ENCODE measurements at regions not wholly inside any gene's neighbourhood (a gene's known extent, or its start where the extent isn't known, plus 50 kb on each side); places are given as distances from the start of the nearest gene placed in this dataset.

DNA sequence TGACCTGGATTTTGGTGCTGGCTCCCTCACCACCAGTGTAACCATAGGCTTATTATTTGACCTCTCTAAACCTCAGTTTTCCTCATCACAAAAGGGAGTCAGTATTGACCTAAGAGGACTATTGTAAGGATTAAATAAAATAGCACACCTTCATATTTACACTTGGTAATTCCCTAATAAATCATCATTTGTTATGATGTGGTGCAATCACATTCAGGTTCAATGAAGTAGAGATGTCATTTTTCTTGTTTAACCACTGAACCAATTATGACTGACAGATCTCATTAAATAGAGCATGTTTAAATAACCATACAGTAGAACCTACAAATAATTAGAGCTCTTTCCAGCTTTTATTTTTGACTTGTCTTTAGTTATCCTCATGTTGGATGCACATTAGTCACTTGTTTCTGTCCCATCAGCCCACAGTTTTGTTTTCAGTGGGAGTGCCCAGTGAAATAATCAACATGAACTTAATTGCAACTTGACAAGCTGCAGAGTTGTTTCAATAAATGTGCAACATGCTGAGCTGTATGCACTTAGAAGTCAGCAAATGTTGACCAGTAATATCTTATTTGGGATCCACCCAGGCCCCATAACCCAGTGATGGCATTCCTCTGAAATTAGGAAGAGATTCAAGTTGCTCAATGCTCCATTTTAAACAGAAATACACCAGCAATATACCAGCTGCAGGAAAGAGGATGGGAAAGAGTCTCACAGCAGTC is 451.7 kb upstream of the MARCKS start:
- Histone ChIP-seq H3K4me2 (ENCODE audit: low read length) (no peak overlapping the region), H3K9ac (ENCODE audit: low read length) (no peak overlapping the region), H3K79me2 (ENCODE audit: insufficient read depth, low read length) (no peaks in the 10 kb centered on the region), H3K27me3 (ENCODE audit: insufficient read depth, low read length) (no peaks in the 10 kb centered on the region), H3K4me1 (ENCODE audit: insufficient read depth, low read length) (no peaks in the 10 kb centered on the region), H3K4me3 (ENCODE audit: insufficient read depth, low read depth, low read length) (no peak overlapping the region), H3K27ac (ENCODE audit: low read depth, low read length) (no peak overlapping the region), H3K9me3 (ENCODE audit: insufficient read depth, low read depth, low read length) (no peaks in the 10 kb centered on the region), H4K20me1 (ENCODE audit: insufficient read depth, low read length) (no peaks in the 10 kb centered on the region), H2AFZ (ENCODE audit: low read depth, low read length) (no peak overlapping the region), H3K36me3 (ENCODE audit: insufficient read depth, low read length) (no peaks in the 10 kb centered on the region)
- Mint-ChIP-seq H3K4me1 (ENCODE audit: low read depth, unreplicated experiment) (peaks cover 3% of the 10 kb centered on the region), H3K27ac (ENCODE audit: unreplicated experiment) (no peak overlapping the region), H3K27me3 (ENCODE audit: low read depth, unreplicated experiment) (no peaks in the 10 kb centered on the region), H3K9me3 (ENCODE audit: unreplicated experiment) (no peaks in the 10 kb centered on the region), H3K4me3 (ENCODE audit: unreplicated experiment) (no peak overlapping the region), H3K36me3 (ENCODE audit: low read depth, unreplicated experiment) (no peaks in the 10 kb centered on the region)
- DNase-seq (ENCODE audit: low read depth) = no peak
- TF ChIP-seq EZH2 (IDR thresholded peaks at IDR 0.05; ENCODE audit: insufficient read depth, low read length) = no peak
- TF ChIP-seq, protein P1, sequence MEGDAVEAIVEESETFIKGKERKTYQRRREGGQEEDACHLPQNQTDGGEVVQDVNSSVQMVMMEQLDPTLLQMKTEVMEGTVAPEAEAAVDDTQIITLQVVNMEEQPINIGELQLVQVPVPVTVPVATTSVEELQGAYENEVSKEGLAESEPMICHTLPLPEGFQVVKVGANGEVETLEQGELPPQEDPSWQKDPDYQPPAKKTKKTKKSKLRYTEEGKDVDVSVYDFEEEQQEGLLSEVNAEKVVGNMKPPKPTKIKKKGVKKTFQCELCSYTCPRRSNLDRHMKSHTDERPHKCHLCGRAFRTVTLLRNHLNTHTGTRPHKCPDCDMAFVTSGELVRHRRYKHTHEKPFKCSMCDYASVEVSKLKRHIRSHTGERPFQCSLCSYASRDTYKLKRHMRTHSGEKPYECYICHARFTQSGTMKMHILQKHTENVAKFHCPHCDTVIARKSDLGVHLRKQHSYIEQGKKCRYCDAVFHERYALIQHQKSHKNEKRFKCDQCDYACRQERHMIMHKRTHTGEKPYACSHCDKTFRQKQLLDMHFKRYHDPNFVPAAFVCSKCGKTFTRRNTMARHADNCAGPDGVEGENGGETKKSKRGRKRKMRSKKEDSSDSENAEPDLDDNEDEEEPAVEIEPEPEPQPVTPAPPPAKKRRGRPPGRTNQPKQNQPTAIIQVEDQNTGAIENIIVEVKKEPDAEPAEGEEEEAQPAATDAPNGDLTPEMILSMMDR (IDR thresholded peaks at IDR 0.05; ENCODE audit: insufficient read depth, low read depth, low read length) = no peak
- FAIRE-seq = peak; percentile 45

DNA sequence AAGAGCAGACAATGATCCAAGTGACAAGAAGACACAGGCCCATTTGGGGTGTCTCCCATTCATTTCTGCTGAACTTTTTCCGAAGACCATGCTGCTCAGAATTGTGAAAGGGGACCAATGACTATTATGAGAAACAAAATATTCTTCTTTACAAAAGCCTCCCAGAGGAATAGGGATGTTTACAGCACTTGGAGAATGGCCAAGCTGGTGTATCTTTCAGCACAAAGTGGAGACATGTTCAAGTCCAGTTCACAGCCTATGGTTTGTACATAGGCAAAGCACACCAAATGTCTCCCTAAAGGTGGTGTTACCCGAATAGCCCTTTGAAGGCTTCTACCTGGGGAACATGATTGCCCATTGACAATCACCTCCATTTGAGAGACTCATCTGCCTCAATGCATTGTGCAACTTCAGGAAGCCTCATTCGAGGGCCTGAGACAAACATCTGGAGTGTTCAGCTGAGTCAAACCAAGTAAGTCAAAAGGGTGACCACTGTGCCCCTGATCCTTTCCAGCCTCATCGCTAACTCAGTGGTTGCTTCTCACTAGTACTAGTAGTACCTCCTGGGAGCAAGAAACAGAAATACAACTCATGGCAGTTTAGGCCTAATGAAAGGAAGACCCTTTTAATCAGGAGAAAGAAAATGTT is 451.0 kb upstream of the MARCKS start:
- TF ChIP-seq EZH2 (IDR thresholded peaks at IDR 0.05; ENCODE audit: insufficient read depth, low read length) = no peak
- TF ChIP-seq, protein P1 (IDR thresholded peaks at IDR 0.05; ENCODE audit: insufficient read depth, low read depth, low read length) = no peak
- no peak for FAIRE-seq
- H3K27ac Mint-ChIP-seq (ENCODE audit: unreplicated experiment) = no peak overlapping the region

DNA sequence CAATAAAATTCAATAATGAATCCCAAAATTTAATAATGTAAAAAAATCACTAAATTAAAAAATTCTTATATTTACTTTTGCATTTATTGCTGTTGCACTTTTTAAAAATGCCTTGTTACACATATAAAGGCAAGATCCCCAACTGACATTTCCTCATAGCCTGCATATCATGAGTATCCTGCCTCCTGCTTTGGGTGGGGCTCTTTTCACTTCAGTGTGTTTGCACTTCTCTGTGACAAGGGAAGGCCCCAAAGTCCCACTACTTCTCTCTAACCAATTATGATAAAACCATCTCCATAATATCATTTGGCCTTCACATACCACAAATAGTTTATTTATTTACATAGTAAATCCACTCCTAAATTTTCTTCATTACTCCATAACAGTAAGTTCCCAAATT is 446.1 kb upstream of the MARCKS start:
- Histone ChIP-seq H3K4me1 (ENCODE audit: insufficient read depth, low read length) (peaks cover 5% of the 10 kb centered on the region), H3K27ac (ENCODE audit: low read depth, low read length) (no peak overlapping the region), H3K9ac (ENCODE audit: low read length) (no peak overlapping the region), H3K36me3 (ENCODE audit: insufficient read depth, low read length) (no peaks in the 10 kb centered on the region), H3K4me3 (ENCODE audit: insufficient read depth, low read depth, low read length) (no peak overlapping the region), H3K79me2 (ENCODE audit: insufficient read depth, low read length) (no peaks in the 10 kb centered on the region), H4K20me1 (ENCODE audit: insufficient read depth, low read length) (no peaks in the 10 kb centered on the region), H2AFZ (ENCODE audit: low read depth, low read length) (no peak overlapping the region), H3K4me2 (ENCODE audit: low read length) (no peak overlapping the region), H3K27me3 (ENCODE audit: insufficient read depth, low read length) (no peaks in the 10 kb centered on the region), H3K9me3 (ENCODE audit: insufficient read depth, low read depth, low read length) (no peaks in the 10 kb centered on the region)
- TF ChIP-seq, protein P1 (IDR thresholded peaks at IDR 0.05; ENCODE audit: insufficient read depth, low read depth, low read length) = no peak
- no peak for TF ChIP-seq EZH2 (IDR thresholded peaks at IDR 0.05; ENCODE audit: insufficient read depth, low read length)
- no peak for DNase-seq (ENCODE audit: low read depth)
- H3K27me3 Mint-ChIP-seq (ENCODE audit: low read depth, unreplicated experiment) = no peaks in the 10 kb centered on the region
- FAIRE-seq = no peak
- H3K9me3 Mint-ChIP-seq (ENCODE audit: unreplicated experiment) = no peaks in the 10 kb centered on the region
- no peaks in the 10 kb centered on the region for H3K36me3 Mint-ChIP-seq (ENCODE audit: low read depth, unreplicated experiment)
- no peak overlapping the region for H3K4me3 Mint-ChIP-seq (ENCODE audit: unreplicated experiment)
- no peak overlapping the region for H3K27ac Mint-ChIP-seq (ENCODE audit: unreplicated experiment)
- peaks cover 11% of the 10 kb centered on the region for H3K4me1 Mint-ChIP-seq (ENCODE audit: low read depth, unreplicated experiment)

More for the DNA sequence above, 451.0 kb upstream of the MARCKS start:
- DNase-seq (ENCODE audit: low read depth) = no peak
- Histone ChIP-seq H3K9me3 (ENCODE audit: insufficient read depth, low read depth, low read length) (no peaks in the 10 kb centered on the region), H3K79me2 (ENCODE audit: insufficient read depth, low read length) (no peaks in the 10 kb centered on the region), H3K9ac (ENCODE audit: low read length) (no peak overlapping the region), H4K20me1 (ENCODE audit: insufficient read depth, low read length) (no peaks in the 10 kb centered on the region), H3K27me3 (ENCODE audit: insufficient read depth, low read length) (no peaks in the 10 kb centered on the region), H2AFZ (ENCODE audit: low read depth, low read length) (no peak overlapping the region), H3K4me1 (ENCODE audit: insufficient read depth, low read length) (no peaks in the 10 kb centered on the region), H3K36me3 (ENCODE audit: insufficient read depth, low read length) (no peaks in the 10 kb centered on the region), H3K4me2 (ENCODE audit: low read length) (no peak overlapping the region), H3K4me3 (ENCODE audit: insufficient read depth, low read depth, low read length) (no peak overlapping the region), H3K27ac (ENCODE audit: low read depth, low read length) (no peak overlapping the region)
- no peaks in the 10 kb centered on the region for H3K9me3 Mint-ChIP-seq (ENCODE audit: unreplicated experiment)
- H3K4me1 Mint-ChIP-seq (ENCODE audit: low read depth, unreplicated experiment) = peaks cover 6% of the 10 kb centered on the region
- H3K4me3 Mint-ChIP-seq (ENCODE audit: unreplicated experiment) = no peak overlapping the region
- H3K36me3 Mint-ChIP-seq (ENCODE audit: low read depth, unreplicated experiment) = no peaks in the 10 kb centered on the region
- no peaks in the 10 kb centered on the region for H3K27me3 Mint-ChIP-seq (ENCODE audit: low read depth, unreplicated experiment)
